Esophagus muscularis mucosa (tissue), 3 donors: ENCODE measurements at regions not wholly inside any gene's neighbourhood (a gene's known extent, or its start where the extent isn't known, plus 50 kb on each side); places are given as distances from the start of the nearest gene placed in this dataset.

Source experiments
- POLR2A ChIP-seq: fragments of 450-650 bp; IDR thresholded peaks from one replicate; pipeline ENCODE4 v1.6.1; 2017; ENCODE audit warnings: antibody characterized with exemption, moderate library complexity, mild to moderate bottlenecking, low read depth
- TF ChIP-seq, protein P1 (sequence below), 3 experiments: fragments of 200-600 bp in 2 of 3; fragments of 450-650 bp in 1 of 3; sonication (generic) in 2 of 3; IDR thresholded peaks; one replicate each; pipeline ENCODE4 v1.5.1; 2017 to 2019; ENCODE audit warnings: antibody characterized with exemption in 3 of 3, mild to moderate bottlenecking in 2 of 3, moderate library complexity in 1 of 3

GRCh38 chr12:94033784-94034183 lies 114.6 kb upstream of the PLXNC1 start:
- TF ChIP-seq, protein P1, sequence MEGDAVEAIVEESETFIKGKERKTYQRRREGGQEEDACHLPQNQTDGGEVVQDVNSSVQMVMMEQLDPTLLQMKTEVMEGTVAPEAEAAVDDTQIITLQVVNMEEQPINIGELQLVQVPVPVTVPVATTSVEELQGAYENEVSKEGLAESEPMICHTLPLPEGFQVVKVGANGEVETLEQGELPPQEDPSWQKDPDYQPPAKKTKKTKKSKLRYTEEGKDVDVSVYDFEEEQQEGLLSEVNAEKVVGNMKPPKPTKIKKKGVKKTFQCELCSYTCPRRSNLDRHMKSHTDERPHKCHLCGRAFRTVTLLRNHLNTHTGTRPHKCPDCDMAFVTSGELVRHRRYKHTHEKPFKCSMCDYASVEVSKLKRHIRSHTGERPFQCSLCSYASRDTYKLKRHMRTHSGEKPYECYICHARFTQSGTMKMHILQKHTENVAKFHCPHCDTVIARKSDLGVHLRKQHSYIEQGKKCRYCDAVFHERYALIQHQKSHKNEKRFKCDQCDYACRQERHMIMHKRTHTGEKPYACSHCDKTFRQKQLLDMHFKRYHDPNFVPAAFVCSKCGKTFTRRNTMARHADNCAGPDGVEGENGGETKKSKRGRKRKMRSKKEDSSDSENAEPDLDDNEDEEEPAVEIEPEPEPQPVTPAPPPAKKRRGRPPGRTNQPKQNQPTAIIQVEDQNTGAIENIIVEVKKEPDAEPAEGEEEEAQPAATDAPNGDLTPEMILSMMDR (IDR thresholded peaks at IDR 0.05), result no peak
- no peak for TF ChIP-seq POLR2A
